ENCODE measurements at regions not wholly inside any gene's neighbourhood (a gene's known extent, or its start where the extent isn't known, plus 50 kb on each side); places are given as distances from the start of the nearest gene placed in this dataset.
"Not testable (repeated sequence)": the region's sequence is repeated elsewhere in the genome, so short reads cannot be mapped to it uniquely, and the experiment has no call there.

GRCh38 chr1:229900220-229900619 lies 166.8 kb upstream of the GALNT2 start:
- Histone ChIP-seq H3K27ac (ENCODE audit: low read depth, low read length) (no peak overlapping the region), H3K4me1 (ENCODE audit: insufficient read depth, low read length) (no peaks in the 10 kb centered on the region), H3K27me3 (ENCODE audit: insufficient read depth, low read length) (no peaks in the 10 kb centered on the region), H3K9me3 (ENCODE audit: insufficient read depth, low read depth, low read length) (no peaks in the 10 kb centered on the region), H3K9ac (ENCODE audit: low read depth, low read length) (no peak overlapping the region), H3K36me3 (ENCODE audit: insufficient read depth, low read length) (no peaks in the 10 kb centered on the region), H3K4me3 (ENCODE audit: low read length) (no peak overlapping the region)
- WGBS, result 80% methylated on average over 1 of the region's 1 CpG

DNA sequence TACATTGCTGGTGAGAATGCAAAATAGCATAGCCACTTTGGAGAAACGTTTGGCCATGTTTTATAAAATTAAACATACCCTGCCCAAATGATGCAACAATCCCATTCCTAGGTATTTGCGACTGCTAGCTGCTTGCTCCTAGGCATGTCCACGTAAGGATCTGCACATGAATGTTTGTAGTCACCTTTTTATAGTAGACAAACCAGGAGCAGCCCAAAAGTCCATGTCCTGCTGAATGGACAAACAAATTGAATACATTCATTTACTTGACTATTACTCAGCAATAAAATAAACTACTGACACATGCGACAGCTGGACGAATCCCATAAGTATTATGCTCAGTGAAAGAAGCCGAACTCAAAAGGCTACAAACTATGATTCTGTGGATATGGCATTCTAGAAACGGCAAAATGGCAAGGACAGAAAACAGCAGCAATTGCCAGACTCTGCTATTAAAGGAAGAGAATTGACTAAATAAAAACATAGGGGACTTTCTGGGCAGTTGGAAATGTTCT lies 161.9 kb upstream of the GALNT2 start:
- no peak overlapping the region for H3K4me3 ChIP-seq (ENCODE audit: low read length)
- H3K27me3 ChIP-seq (ENCODE audit: insufficient read depth, low read length), result no peaks in the 10 kb centered on the region
- no peaks in the 10 kb centered on the region for H3K36me3 ChIP-seq (ENCODE audit: insufficient read depth, low read length)
- no peaks in the 10 kb centered on the region for H3K9me3 ChIP-seq (ENCODE audit: insufficient read depth, low read depth, low read length)
- H3K4me1 ChIP-seq (ENCODE audit: insufficient read depth, low read length), result no peaks in the 10 kb centered on the region
- no peak overlapping the region for H3K27ac ChIP-seq (ENCODE audit: low read depth, low read length)
- H3K9ac ChIP-seq (ENCODE audit: low read depth, low read length), result no peak overlapping the region
- WGBS, result 95% methylated on average over 7 of the region's 7 CpGs

DNA sequence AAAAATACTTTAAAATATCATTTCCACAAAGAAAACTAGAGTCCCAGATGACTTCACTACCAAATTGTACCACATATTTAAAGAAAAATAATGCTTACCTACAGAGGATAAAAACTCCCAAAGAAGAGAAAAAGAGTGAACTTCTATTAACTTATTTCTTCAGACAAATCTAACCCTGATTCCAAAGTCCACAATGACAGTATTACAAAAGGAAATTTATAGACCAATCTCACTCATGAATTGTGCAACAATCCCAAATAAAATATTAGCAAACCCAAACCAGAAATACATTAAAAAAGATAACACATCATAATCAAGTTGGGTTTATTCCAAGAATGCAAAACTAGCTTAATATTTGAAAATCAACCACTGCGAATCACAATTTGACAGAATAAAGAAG lies 161.4 kb upstream of the GALNT2 start:
- Histone ChIP-seq H3K4me1 (ENCODE audit: insufficient read depth, low read length) (no peaks in the 10 kb centered on the region), H3K27me3 (ENCODE audit: insufficient read depth, low read length) (no peaks in the 10 kb centered on the region), H3K4me3 (ENCODE audit: low read length) (no peak overlapping the region), H3K27ac (ENCODE audit: low read depth, low read length) (no peak overlapping the region), H3K9ac (ENCODE audit: low read depth, low read length) (no peak overlapping the region), H3K36me3 (ENCODE audit: insufficient read depth, low read length) (no peaks in the 10 kb centered on the region), H3K9me3 (ENCODE audit: insufficient read depth, low read depth, low read length) (no peaks in the 10 kb centered on the region)
- WGBS, result 100% methylated on average over 1 of the region's 1 CpG

DNA sequence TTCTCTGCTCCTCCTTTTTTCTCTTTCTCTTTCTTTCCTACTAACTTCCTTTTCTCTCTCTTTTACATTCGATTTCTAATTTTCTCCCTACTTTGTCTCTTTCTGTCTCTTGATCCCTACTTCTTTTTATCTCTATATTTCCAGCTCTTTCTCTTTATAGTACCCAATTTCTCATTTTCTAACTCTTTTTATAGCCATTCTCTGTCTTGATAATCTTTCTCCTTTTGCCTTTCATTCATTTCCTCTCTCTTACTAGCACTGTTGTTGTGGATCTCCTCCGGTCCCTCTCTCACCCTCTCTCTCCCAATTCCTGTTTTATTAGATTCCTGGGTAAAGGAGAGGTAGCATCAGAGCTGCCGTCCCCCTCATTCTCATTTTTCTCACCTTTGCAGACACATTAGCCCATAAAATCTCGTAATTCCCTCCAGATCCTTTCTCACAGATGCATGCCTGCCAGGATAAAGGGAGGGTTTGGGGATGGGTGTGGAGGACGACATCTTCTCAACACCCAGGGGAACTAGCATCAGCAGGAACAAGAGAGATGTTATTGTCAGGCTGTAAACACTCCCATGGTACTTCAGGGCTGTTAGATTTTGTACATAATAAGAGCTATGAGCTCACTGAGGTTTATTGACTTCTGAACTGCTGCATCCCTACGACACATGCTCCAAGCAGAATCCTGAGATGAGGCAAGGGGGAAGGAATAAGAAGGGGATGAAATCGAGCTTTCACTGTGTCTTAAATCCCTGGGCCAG lies 159.0 kb upstream of the GALNT2 start:
- H3K4me3 ChIP-seq (ENCODE audit: low read length), result no peak overlapping the region
- WGBS, result 85% methylated on average over 6 of the region's 7 CpGs
- no peak overlapping the region for H3K9ac ChIP-seq (ENCODE audit: low read depth, low read length)
- no peaks in the 10 kb centered on the region for H3K9me3 ChIP-seq (ENCODE audit: insufficient read depth, low read depth, low read length)
- no peak overlapping the region for H3K27ac ChIP-seq (ENCODE audit: low read depth, low read length)
- no peaks in the 10 kb centered on the region for H3K4me1 ChIP-seq (ENCODE audit: insufficient read depth, low read length)
- H3K36me3 ChIP-seq (ENCODE audit: insufficient read depth, low read length), result no peaks in the 10 kb centered on the region
- H3K27me3 ChIP-seq (ENCODE audit: insufficient read depth, low read length), result no peaks in the 10 kb centered on the region

GRCh38 chr1:229908689-229909088 lies 158.3 kb upstream of the GALNT2 start:
- WGBS, result 94% methylated on average over 4 of the region's 4 CpGs
- no peak overlapping the region for H3K27ac ChIP-seq (ENCODE audit: low read depth, low read length)

DNA sequence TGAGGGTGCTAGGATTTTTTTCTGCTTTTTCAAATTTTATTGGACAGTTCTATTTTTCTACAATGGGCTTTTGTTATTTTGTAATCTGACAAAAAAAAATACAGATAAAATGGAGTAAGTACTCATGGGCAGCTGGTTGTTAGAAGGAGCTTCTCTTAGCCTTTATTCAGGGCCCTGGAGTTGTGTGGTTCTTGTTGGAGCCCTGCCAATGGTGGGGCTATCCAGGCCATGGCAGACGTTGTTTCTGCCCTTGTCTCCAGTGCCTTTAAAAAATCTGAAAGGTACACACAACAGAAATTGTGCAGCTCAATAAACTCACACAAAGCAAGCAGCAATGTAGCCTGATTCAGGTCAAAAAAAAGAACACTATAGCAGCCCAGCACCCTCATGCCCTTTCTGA lies 153.5 kb upstream of the GALNT2 start:
- no peaks in the 10 kb centered on the region for H3K36me3 ChIP-seq (ENCODE audit: insufficient read depth, low read length)
- no peaks in the 10 kb centered on the region for H3K27me3 ChIP-seq (ENCODE audit: insufficient read depth, low read length)
- WGBS, result 76% methylated on average over 1 of the region's 1 CpG
- no peak overlapping the region for H3K27ac ChIP-seq (ENCODE audit: low read depth, low read length)
- H3K9ac ChIP-seq (ENCODE audit: low read depth, low read length), result no peak overlapping the region
- no peaks in the 10 kb centered on the region for H3K9me3 ChIP-seq (ENCODE audit: insufficient read depth, low read depth, low read length)
- H3K4me1 ChIP-seq (ENCODE audit: insufficient read depth, low read length), result no peaks in the 10 kb centered on the region
- no peak overlapping the region for H3K4me3 ChIP-seq (ENCODE audit: low read length)

More at GRCh38 chr1:229908689-229909088, 158.3 kb upstream of the GALNT2 start:
- Histone ChIP-seq H3K27me3 (ENCODE audit: insufficient read depth, low read length) (no peaks in the 10 kb centered on the region), H3K4me3 (ENCODE audit: low read length) (no peak overlapping the region), H3K4me1 (ENCODE audit: insufficient read depth, low read length) (no peaks in the 10 kb centered on the region), H3K9me3 (ENCODE audit: insufficient read depth, low read depth, low read length) (no peaks in the 10 kb centered on the region), H3K9ac (ENCODE audit: low read depth, low read length) (no peak overlapping the region), H3K36me3 (ENCODE audit: insufficient read depth, low read length) (no peaks in the 10 kb centered on the region)

DNA sequence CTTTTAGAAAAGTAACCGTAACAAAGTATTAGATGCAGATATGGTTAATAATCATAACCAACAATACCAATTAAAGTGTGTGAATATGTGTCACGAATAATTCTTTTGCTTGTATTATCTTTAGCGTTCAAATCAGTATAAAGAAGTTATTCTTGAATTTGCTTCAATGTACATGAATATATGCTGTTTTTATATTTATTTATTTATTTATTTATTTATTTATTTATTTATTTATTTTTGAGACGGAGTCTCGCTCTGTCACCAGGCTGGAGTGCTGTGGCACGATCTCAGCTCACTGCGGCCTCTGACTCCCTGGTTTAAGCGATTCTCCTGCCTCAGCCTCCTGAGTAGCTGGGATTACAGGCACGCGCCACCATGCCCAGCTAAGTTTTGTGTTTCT lies 147.6 kb upstream of the GALNT2 start:
- H3K4me3 ChIP-seq (ENCODE audit: low read length); H3K9ac ChIP-seq (ENCODE audit: low read depth, low read length); H3K9me3 ChIP-seq (ENCODE audit: insufficient read depth, low read depth, low read length); H3K27ac ChIP-seq (ENCODE audit: low read depth, low read length); H3K27me3 ChIP-seq (ENCODE audit: insufficient read depth, low read length); H3K36me3 ChIP-seq (ENCODE audit: insufficient read depth, low read length); H3K4me1 ChIP-seq (ENCODE audit: insufficient read depth, low read length): not testable (repeated sequence)
- WGBS, result 97% methylated on average over 7 of the region's 10 CpGs

DNA sequence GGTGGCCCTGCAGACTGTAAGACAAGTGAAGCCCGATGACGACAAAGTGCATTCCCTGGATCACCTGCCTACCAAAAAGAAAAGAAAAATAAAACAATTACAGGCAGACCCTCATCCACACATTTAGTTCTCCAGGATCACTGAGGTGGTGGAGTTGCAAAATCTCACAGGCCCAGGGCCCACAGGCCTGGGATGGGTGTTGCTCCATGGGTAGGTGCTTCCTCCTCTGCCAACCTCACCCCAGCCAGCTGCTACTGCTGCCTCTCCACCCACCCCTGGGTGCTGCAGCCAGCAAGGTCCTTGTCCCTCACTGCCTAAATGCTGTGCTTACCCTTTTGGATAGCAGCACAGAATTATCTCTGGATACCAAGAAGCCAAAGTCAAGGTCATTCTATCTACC lies 146.4 kb upstream of the GALNT2 start:
- no peak overlapping the region for H3K9ac ChIP-seq (ENCODE audit: low read depth, low read length)
- no peaks in the 10 kb centered on the region for H3K9me3 ChIP-seq (ENCODE audit: insufficient read depth, low read depth, low read length)
- no peaks in the 10 kb centered on the region for H3K36me3 ChIP-seq (ENCODE audit: insufficient read depth, low read length)
- no peaks in the 10 kb centered on the region for H3K4me1 ChIP-seq (ENCODE audit: insufficient read depth, low read length)
- no peaks in the 10 kb centered on the region for H3K27me3 ChIP-seq (ENCODE audit: insufficient read depth, low read length)
- 100% methylated on average over 2 of the region's 2 CpGs for WGBS
- no peak overlapping the region for H3K27ac ChIP-seq (ENCODE audit: low read depth, low read length)
- no peak overlapping the region for H3K4me3 ChIP-seq (ENCODE audit: low read length)

DNA sequence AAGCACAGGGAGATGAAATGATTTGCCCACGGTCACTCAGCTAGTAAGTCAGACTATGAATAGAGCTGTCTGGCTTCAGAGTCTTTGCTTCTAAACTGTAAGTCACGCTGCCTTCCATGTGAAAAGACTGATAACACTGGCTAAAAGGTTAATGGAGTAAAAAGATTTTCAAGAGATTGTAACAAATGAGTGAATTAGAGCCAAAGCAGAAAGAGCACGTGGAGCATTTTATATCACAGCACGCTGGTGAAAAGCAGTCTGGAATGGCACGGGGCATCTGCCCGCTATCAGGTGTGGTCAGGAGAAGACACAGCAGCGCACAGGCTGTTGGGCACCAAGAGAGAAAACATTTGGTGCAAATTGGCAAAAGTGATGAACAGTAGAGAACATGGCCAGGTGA lies 144.8 kb upstream of the GALNT2 start:
- Histone ChIP-seq H3K27me3 (ENCODE audit: insufficient read depth, low read length) (no peaks in the 10 kb centered on the region), H3K36me3 (ENCODE audit: insufficient read depth, low read length) (no peaks in the 10 kb centered on the region), H3K9me3 (ENCODE audit: insufficient read depth, low read depth, low read length) (no peaks in the 10 kb centered on the region), H3K4me1 (ENCODE audit: insufficient read depth, low read length) (no peaks in the 10 kb centered on the region), H3K27ac (ENCODE audit: low read depth, low read length) (no peak overlapping the region), H3K4me3 (ENCODE audit: low read length) (no peak overlapping the region), H3K9ac (ENCODE audit: low read depth, low read length) (no peak overlapping the region)
- WGBS, result 94% methylated on average over 7 of the region's 7 CpGs

GRCh38 chr1:229924639-229925038 lies 142.4 kb upstream of the GALNT2 start:
- Histone ChIP-seq H3K4me1 (ENCODE audit: insufficient read depth, low read length) (no peaks in the 10 kb centered on the region), H3K4me3 (ENCODE audit: low read length) (no peak overlapping the region), H3K9me3 (ENCODE audit: insufficient read depth, low read depth, low read length) (no peaks in the 10 kb centered on the region), H3K27ac (ENCODE audit: low read depth, low read length) (no peak overlapping the region), H3K36me3 (ENCODE audit: insufficient read depth, low read length) (no peaks in the 10 kb centered on the region), H3K27me3 (ENCODE audit: insufficient read depth, low read length) (no peaks in the 10 kb centered on the region), H3K9ac (ENCODE audit: low read depth, low read length) (no peak overlapping the region)
- 84% methylated on average over 9 of the region's 10 CpGs for WGBS

- Histone ChIP-seq H3K27ac (ENCODE audit: low read depth, low read length) (no peak overlapping the region), H3K9me3 (ENCODE audit: insufficient read depth, low read depth, low read length) (peaks cover 5% of the 10 kb centered on the region; the same call in 1 of the 2 replicates), H3K9ac (ENCODE audit: low read depth, low read length) (no peak overlapping the region), H3K4me1 (ENCODE audit: insufficient read depth, low read length) (no peaks in the 10 kb centered on the region), H3K27me3 (ENCODE audit: insufficient read depth, low read length) (no peaks in the 10 kb centered on the region), H3K36me3 (ENCODE audit: insufficient read depth, low read length) (no peaks in the 10 kb centered on the region), H3K4me3 (ENCODE audit: low read length) (no peak overlapping the region)
- WGBS, result 95% methylated on average over 7 of the region's 7 CpGs
Measured at GRCh38 chr1:229928767-229929166, 138.3 kb upstream of the GALNT2 start.

DNA sequence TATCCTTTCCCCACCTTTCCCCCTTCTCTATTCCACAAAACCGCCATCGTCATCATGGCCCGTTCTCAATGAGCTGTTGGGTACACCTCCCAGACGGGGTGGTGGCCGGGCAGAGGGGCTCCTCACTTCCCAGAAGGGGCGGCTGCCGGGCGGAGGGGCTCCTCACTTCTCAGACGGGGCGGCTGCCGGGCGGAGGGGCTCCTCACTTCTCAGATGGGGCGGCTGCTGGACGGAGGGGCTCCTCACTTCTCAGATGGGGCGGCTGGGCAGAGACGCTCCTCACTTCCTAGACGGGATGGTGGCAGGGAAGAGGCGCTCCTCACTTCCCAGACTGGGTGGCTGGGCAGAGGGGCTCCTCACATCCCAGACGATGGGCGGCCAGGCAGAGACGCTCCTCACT lies 135.3 kb upstream of the GALNT2 start:
- 94% methylated on average over 20 of the region's 21 CpGs for WGBS
- H3K9me3 ChIP-seq (ENCODE audit: insufficient read depth, low read depth, low read length); H3K9ac ChIP-seq (ENCODE audit: low read depth, low read length); H3K4me3 ChIP-seq (ENCODE audit: low read length); H3K27me3 ChIP-seq (ENCODE audit: insufficient read depth, low read length); H3K36me3 ChIP-seq (ENCODE audit: insufficient read depth, low read length); H3K4me1 ChIP-seq (ENCODE audit: insufficient read depth, low read length); H3K27ac ChIP-seq (ENCODE audit: low read depth, low read length): not testable (repeated sequence)

Measured in HUES64 (cell line).